ENCODE measurements at regions not wholly inside any gene's neighbourhood (a gene's known extent, or its start where the extent isn't known, plus 50 kb on each side); places are given as distances from the start of the nearest gene placed in this dataset.
"Not testable (repeated sequence)": the region's sequence is repeated elsewhere in the genome, so short reads cannot be mapped to it uniquely, and the experiment has no call there.

DNA sequence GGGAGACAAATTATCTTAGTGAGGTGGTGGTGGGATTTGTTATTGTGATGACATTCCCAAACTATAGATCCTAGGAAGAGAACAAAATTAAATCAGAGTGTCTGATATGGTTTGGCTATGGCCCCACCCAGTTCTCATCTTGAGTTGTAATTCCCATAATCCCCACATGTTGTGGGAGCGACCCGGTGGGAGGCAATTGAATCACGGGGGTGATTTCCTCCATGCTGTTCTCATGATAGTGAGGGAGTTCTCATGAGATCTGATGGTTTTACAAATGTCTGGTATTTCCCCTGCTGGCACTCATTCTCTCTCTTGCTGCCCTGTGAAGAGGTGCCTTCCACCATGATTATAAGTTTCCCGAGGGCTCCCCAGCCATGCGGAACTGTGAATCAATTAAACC, 62.0 kb downstream of the RPL22L1 start (continued):
- TF ChIP-seq, protein P1, sequence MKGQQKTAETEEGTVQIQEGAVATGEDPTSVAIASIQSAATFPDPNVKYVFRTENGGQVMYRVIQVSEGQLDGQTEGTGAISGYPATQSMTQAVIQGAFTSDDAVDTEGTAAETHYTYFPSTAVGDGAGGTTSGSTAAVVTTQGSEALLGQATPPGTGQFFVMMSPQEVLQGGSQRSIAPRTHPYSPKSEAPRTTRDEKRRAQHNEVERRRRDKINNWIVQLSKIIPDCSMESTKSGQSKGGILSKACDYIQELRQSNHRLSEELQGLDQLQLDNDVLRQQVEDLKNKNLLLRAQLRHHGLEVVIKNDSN (IDR thresholded peaks at IDR 0.05; ENCODE audit: borderline replicate concordance, low read depth), result no peak
- TF ChIP-seq, protein P2, sequence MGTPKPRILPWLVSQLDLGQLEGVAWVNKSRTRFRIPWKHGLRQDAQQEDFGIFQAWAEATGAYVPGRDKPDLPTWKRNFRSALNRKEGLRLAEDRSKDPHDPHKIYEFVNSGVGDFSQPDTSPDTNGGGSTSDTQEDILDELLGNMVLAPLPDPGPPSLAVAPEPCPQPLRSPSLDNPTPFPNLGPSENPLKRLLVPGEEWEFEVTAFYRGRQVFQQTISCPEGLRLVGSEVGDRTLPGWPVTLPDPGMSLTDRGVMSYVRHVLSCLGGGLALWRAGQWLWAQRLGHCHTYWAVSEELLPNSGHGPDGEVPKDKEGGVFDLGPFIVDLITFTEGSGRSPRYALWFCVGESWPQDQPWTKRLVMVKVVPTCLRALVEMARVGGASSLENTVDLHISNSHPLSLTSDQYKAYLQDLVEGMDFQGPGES (IDR thresholded peaks at IDR 0.05; ENCODE audit: low read depth, low read length), result no peak
- TF ChIP-seq, protein P3, sequence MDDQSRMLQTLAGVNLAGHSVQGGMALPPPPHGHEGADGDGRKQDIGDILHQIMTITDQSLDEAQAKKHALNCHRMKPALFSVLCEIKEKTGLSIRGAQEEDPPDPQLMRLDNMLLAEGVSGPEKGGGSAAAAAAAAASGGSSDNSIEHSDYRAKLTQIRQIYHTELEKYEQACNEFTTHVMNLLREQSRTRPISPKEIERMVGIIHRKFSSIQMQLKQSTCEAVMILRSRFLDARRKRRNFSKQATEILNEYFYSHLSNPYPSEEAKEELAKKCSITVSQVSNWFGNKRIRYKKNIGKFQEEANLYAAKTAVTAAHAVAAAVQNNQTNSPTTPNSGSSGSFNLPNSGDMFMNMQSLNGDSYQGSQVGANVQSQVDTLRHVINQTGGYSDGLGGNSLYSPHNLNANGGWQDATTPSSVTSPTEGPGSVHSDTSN (IDR thresholded peaks at IDR 0.05), result no peak

DNA sequence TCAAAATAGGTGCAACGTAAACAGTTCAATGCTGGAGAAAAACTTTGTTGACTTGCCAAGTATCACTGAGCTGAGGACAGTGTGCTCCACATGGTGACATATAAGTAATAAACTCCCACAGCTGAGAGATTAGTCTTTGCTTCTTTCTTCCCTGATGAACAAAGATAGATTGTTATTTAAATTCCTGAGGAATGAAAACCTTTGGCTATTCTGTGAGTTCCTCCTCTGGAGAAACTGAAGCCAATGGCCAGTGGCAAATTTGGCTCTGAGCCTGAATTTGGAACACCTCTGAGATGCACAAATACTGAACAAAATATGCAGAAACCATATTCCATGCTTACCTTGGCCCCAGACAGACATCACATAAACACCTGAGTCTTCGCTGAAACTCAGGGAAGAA, 63.3 kb downstream of the RPL22L1 start:
- H3K4me1 ChIP-seq (ENCODE audit: control insufficient read depth in 1 of 2, insufficient read depth in 2 of 2, low read depth in 1 of 2, low read length in 1 of 2), result peaks cover 9 to 29% of the 10 kb centered on the region in 2 experiments
- H3K27me3 ChIP-seq (ENCODE audit: insufficient read depth), result no peaks in the 10 kb centered on the region
- H4K20me1 ChIP-seq (ENCODE audit: insufficient read depth), result no peaks in the 10 kb centered on the region
- no peak for TF ChIP-seq RXRA (IDR thresholded peaks at IDR 0.05; ENCODE audit: borderline replicate concordance, low read depth)
- TF ChIP-seq, protein P2 (IDR thresholded peaks at IDR 0.05; ENCODE audit: low read depth, low read length), result no peak
- no peaks in the 10 kb centered on the region for H3K36me3 ChIP-seq (replicated peaks in 1 of 2; ENCODE audit: control insufficient read depth in 1 of 2, insufficient read depth in 2 of 2, low read length in 1 of 2)
- no peak overlapping the region for H3K4me3 ChIP-seq (ENCODE audit: low read depth in 2 of 2, low read length in 1 of 2)
- no peak overlapping the region for H3K9ac ChIP-seq
- no peak overlapping the region for H3K4me2 ChIP-seq
- no peaks in the 10 kb centered on the region for H3K9me2 ChIP-seq
- no peak overlapping the region for H3K27ac ChIP-seq (ENCODE audit: low read depth in 2 of 2, low read length in 1 of 2)
- POLR2A ChIA-PET, result no interaction called here
- CTCF ChIA-PET, result interaction anchor here (2.2 kb wide), 1 partner anchor 393 kb away, joined by 11 read pairs; no protein-coding TSS in a partner anchor
- no peaks in the 10 kb centered on the region for H3K9me3 ChIP-seq
- WGBS (ENCODE audit: low lambda C conversion rate), result 96% methylated on average over 2 of the region's 2 CpGs
- no peak overlapping the region for H2AFZ ChIP-seq (ENCODE audit: low read depth)
- no peak for DNase-seq
- H3F3A ChIP-seq (replicated peaks; ENCODE audit: insufficient read depth), result peaks cover 28% of the 10 kb centered on the region
- no peaks in the 10 kb centered on the region for H3K79me2 ChIP-seq (ENCODE audit: insufficient read depth)

DNA sequence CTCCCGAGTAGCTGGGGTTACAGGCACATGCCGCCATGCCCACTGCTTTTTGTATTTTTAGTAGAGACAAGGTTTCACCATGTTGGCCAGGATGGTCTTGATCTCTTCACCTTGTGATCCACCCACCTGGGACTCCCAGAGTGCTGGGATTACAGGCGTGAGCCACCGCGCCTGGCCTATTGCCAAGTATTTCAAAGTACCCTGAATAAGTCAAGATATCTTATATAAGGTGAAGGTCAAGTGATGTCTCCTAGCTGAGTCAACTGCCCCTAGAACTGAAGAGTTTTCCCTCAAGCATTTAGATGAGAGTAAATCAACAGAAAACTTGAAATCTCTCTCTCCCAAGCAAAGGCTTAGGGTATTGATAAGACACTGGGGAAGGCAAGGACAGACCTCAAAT, 63.9 kb downstream of the RPL22L1 start:
- POLR2A ChIA-PET, result no interaction called here
- no peak for DNase-seq
- no peak overlapping the region for H3K4me2 ChIP-seq
- no peaks in the 10 kb centered on the region for H3K27me3 ChIP-seq (ENCODE audit: insufficient read depth)
- no peak overlapping the region for H3K27ac ChIP-seq (ENCODE audit: low read depth in 2 of 2, low read length in 1 of 2)
- H2AFZ ChIP-seq (ENCODE audit: low read depth), result no peak overlapping the region
- H3K4me1 ChIP-seq (ENCODE audit: control insufficient read depth in 1 of 2, insufficient read depth in 2 of 2, low read depth in 1 of 2, low read length in 1 of 2), result peaks cover 9 to 26% of the 10 kb centered on the region in 2 experiments
- H4K20me1 ChIP-seq (ENCODE audit: insufficient read depth), result no peaks in the 10 kb centered on the region
- no peak overlapping the region for H3K4me3 ChIP-seq (ENCODE audit: low read depth in 2 of 2, low read length in 1 of 2)
- no peak overlapping the region for H3K9ac ChIP-seq
- H3K79me2 ChIP-seq (ENCODE audit: insufficient read depth), result no peaks in the 10 kb centered on the region
- no peaks in the 10 kb centered on the region for H3K9me3 ChIP-seq
- CTCF ChIA-PET, result interaction anchor here (2.2 kb wide), 1 partner anchor 392 kb away, joined by 11 read pairs; no protein-coding TSS in a partner anchor
- no peaks in the 10 kb centered on the region for H3K36me3 ChIP-seq (replicated peaks in 1 of 2; ENCODE audit: control insufficient read depth in 1 of 2, insufficient read depth in 2 of 2, low read length in 1 of 2)
- H3F3A ChIP-seq (replicated peaks; ENCODE audit: insufficient read depth), result peaks cover 31% of the 10 kb centered on the region
- no peak for TF ChIP-seq TEAD4 (IDR thresholded peaks at IDR 0.05; ENCODE audit: borderline replicate concordance, insufficient read depth)
- no peak for TF ChIP-seq YY1 (IDR thresholded peaks at IDR 0.05; ENCODE audit: low read depth)
- H3K9me2 ChIP-seq, result no peaks in the 10 kb centered on the region
- WGBS (ENCODE audit: low lambda C conversion rate), result 96% methylated on average over 5 of the region's 5 CpGs

DNA sequence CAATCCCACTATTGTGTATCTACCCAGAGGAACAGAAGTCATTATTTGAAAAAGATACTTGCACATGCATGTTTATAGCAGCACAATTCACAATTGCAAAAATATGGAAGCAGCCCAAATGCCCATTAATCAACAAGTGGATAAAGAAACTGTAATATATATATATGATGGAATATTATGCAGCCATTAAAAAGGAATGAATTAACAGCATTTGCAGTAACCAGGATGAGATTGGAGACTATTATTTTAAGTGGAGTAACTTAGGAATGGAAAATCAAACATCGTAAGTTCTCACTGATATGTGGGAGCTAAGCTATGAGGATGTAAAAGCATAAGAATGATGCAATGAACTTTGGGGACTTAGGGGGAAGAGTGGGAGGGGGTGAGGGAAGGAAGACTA, 64.7 kb downstream of the RPL22L1 start:
- POLR2A ChIA-PET; DNase-seq; H4K20me1 ChIP-seq (ENCODE audit: insufficient read depth); H3K27ac ChIP-seq (ENCODE audit: low read depth in 2 of 2, low read length in 1 of 2); H3K4me3 ChIP-seq (ENCODE audit: low read depth in 2 of 2, low read length in 1 of 2); H3K4me2 ChIP-seq; H3K9me2 ChIP-seq; H3K27me3 ChIP-seq (ENCODE audit: insufficient read depth); H3K36me3 ChIP-seq (replicated peaks in 1 of 2; ENCODE audit: control insufficient read depth in 1 of 2, insufficient read depth in 2 of 2, low read length in 1 of 2); H3K9me3 ChIP-seq; H3K9ac ChIP-seq; H3K79me2 ChIP-seq (ENCODE audit: insufficient read depth); H2AFZ ChIP-seq (ENCODE audit: low read depth): not testable (repeated sequence)
- CTCF ChIA-PET, result interaction anchor here (2.1 kb wide), 1 partner anchor 391 kb away, joined by 8 read pairs; no protein-coding TSS in a partner anchor
- Histone ChIP-seq H3F3A (replicated peaks; ENCODE audit: insufficient read depth) (peaks cover 34% of the 10 kb centered on the region), H3K4me1 (ENCODE audit: control insufficient read depth in 1 of 2, insufficient read depth in 2 of 2, low read depth in 1 of 2, low read length in 1 of 2) (peaks cover 9 to 20% of the 10 kb centered on the region in 2 experiments)
- 96% methylated on average over 1 of the region's 1 CpG for WGBS (ENCODE audit: low lambda C conversion rate)

DNA sequence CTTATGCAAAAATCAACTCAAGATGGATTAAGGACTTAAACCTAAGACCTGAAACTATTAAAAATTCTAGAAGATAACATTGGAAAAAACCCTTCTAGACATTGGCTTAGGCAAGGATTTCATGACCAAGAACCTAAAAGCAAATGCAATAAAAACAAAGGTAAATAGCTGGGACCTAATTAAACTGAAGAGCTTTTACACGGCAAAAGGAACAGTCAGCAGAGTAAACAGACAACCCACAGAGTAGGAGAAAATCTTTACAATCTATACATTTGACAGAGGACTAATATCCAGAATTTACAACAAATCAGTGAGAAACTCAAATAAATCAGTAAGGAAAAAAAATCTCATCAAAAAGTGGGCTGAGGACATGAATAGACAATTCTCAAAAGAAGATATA, 65.4 kb downstream of the RPL22L1 start:
- DNase-seq; H3K4me3 ChIP-seq (ENCODE audit: low read depth in 2 of 2, low read length in 1 of 2); H3K27me3 ChIP-seq (ENCODE audit: insufficient read depth); H3K27ac ChIP-seq (ENCODE audit: low read depth in 2 of 2, low read length in 1 of 2); H3K9ac ChIP-seq; H3K4me2 ChIP-seq; H2AFZ ChIP-seq (ENCODE audit: low read depth); H4K20me1 ChIP-seq (ENCODE audit: insufficient read depth); H3K79me2 ChIP-seq (ENCODE audit: insufficient read depth); H3K9me2 ChIP-seq; POLR2A ChIA-PET; H3K36me3 ChIP-seq (replicated peaks in 1 of 2; ENCODE audit: control insufficient read depth in 1 of 2, insufficient read depth in 2 of 2, low read length in 1 of 2); H3K9me3 ChIP-seq: not testable (repeated sequence)
- 87% methylated on average over 1 of the region's 1 CpG for WGBS (ENCODE audit: low lambda C conversion rate)
- H3K4me1 ChIP-seq (ENCODE audit: control insufficient read depth in 1 of 2, insufficient read depth in 2 of 2, low read depth in 1 of 2, low read length in 1 of 2), result peaks cover 8 to 20% of the 10 kb centered on the region in 2 experiments
- CTCF ChIA-PET, result interaction anchor here (2.1 kb wide), 1 partner anchor 391 kb away, joined by 8 read pairs; no protein-coding TSS in a partner anchor
- H3F3A ChIP-seq (replicated peaks; ENCODE audit: insufficient read depth), result peaks cover 29% of the 10 kb centered on the region

All from SK-N-SH (cell line).